GM12865 (cell line): ENCODE measurements at regions not wholly inside any gene's neighbourhood (a gene's known extent, or its start where the extent isn't known, plus 50 kb on each side); places are given as distances from the start of the nearest gene placed in this dataset.
A peak's percentile ranks its signal among the peaks of the same experiment; 100 is the strongest.

ENCODE experiments used
- DNase-seq: peaks from one replicate; pipeline ENCODE4 v3.0.0; 2010; ENCODE audit warnings: low read depth
- H3K4me3 ChIP-seq: 2 replicates; pipeline ENCODE4 v1.5.1; 2011; ENCODE audit warnings: mild to moderate bottlenecking, low read depth, low read length, control low read depth
- TF ChIP-seq, protein P1 (sequence below): IDR thresholded peaks from 2 replicates; pipeline ENCODE4 v1.5.1; 2011; ENCODE audit warnings: low read length, control low read depth, low read depth, inconsistent platforms; ENCODE audit not compliant: insufficient read depth; ENCODE audit errors: missing control alignments

DNA sequence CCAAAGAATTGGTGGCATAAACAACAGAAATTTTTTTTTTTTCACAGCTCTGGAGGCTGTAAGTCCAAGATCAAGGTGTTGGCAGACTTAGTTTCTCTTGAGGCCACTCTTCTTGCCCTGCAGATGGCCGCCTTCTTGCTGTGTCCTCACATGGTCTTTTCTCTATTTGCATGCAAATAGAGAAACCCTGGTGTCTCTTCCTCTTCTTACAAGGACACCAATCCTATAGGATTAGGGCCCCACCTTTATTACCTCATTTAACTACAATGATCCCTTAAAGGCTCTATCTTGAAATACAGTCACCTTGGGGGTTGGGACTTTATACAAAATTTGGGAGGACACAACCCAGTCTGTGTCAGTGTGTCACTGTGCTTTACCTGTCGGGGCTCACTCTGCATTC lies 175.4 kb upstream of the PGRMC2 start:
- H3K4me3 ChIP-seq, result no peak overlapping the region
- no peak for DNase-seq
- TF ChIP-seq, protein P1, sequence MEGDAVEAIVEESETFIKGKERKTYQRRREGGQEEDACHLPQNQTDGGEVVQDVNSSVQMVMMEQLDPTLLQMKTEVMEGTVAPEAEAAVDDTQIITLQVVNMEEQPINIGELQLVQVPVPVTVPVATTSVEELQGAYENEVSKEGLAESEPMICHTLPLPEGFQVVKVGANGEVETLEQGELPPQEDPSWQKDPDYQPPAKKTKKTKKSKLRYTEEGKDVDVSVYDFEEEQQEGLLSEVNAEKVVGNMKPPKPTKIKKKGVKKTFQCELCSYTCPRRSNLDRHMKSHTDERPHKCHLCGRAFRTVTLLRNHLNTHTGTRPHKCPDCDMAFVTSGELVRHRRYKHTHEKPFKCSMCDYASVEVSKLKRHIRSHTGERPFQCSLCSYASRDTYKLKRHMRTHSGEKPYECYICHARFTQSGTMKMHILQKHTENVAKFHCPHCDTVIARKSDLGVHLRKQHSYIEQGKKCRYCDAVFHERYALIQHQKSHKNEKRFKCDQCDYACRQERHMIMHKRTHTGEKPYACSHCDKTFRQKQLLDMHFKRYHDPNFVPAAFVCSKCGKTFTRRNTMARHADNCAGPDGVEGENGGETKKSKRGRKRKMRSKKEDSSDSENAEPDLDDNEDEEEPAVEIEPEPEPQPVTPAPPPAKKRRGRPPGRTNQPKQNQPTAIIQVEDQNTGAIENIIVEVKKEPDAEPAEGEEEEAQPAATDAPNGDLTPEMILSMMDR, result no peak

DNA sequence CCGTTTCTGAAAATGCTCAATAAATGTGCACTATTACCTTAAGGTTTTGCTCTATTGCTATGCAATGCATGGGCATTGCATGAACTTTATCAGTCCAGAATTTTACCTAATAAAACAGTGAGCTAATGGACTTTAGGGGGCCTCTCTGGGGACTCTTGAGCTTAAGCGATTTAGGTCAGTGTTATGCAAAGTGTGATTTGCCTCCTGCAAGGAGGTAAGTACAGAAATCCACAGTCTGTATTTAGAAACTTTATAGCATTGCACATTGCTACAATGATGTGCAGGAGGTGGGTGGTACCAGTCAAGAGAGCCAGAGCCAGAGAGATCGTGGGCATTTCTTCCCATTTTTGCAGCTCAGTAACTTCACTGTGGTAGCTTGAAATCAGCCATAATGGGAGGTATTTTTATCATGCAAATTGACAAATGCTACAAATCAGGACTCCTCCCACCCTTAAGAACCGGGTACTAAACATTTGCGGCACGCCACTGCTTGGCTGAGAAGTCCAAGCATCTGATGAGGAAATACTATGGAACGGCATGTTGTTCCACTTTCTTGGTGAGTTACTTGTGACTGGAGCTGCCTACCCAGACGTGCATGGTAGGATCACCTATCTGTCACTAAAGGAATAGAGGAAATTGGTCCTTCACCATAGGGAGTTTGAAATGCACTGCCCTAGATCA lies 174.6 kb upstream of the PGRMC2 start:
- no peak for DNase-seq
- TF ChIP-seq, protein P1, result no peak
- no peak overlapping the region for H3K4me3 ChIP-seq

DNA sequence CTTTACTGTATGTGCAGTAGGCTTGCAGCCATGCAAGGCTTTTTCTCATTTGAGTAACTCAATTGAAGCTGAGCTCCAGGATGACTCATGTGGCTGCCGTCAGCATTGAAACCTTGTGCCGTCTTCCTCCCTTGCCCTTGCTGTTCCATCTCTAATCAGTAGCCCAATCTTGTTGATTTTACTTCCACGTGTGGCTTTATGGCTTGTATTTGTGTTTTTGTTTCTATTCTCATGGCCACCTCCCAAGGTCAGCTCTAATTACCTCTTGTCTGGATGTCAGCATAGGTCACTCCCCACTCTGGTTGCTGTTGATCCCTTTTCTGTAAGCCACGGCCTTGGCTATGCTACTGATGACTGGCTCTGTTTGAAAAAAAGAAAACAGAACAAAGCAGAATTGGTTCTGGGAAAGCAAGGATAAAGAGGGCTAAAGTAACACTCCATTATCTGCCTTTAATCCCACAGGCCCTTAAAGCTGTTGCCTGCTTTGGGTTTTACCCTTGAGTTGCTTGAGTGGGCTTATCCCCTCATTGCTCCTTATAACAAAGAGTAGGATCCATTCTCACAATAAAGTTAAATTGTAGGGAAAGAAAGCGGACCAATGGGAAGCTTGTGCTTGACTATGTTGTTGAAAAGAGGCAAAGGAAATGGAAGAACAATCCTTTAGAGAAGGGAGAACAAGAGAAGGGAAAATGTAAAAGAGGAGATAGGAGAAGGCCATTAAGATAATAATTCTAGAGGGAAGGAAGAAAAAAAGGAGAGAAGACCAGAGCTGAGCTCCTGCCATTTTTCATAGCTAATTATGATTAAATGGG lies 173.9 kb upstream of the PGRMC2 start:
- peak; percentile 44 for DNase-seq
- H3K4me3 ChIP-seq, result no peak overlapping the region
- TF ChIP-seq, protein P1, result no peak

DNA sequence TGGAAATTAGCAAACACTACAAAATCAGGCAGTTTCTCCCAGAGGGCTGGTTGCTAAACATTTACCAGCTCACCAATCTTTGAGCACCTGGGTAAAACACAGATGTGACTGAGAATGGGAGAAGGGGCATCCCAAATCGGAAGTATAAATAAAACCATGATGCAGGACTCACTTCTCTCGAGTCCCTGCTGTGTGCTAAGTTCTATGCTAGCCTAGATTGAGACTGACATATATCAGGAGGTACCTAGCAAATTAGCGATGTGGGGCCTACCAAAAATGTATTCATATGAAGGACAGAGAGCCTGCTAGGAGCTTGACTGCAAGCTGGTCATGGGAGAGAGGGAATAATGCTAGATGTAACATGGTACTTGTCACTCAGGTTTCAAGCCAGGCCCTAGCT lies 171.9 kb upstream of the PGRMC2 start:
- DNase-seq, result no peak
- TF ChIP-seq, protein P1, result no peak
- no peak overlapping the region for H3K4me3 ChIP-seq

DNA sequence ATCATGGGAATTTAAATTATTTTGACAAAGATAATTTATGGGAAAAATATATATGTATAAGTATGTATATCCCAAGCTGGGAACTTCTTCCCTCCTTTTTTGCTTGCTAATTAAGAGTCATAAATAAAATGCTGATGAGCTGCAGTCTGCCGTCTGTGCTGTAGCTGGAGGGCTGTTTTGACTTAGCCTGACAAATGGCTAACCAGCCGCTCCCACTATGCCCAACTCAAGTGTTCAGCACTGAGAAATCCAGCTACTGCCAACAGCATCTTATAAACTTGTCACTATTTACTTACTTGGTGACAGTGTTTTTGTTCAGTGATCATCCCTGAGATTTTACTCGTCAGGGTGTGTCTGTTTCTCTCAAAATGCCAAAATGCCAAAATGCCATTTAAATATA lies 171.2 kb upstream of the PGRMC2 start:
- H3K4me3 ChIP-seq, result no peak overlapping the region
- TF ChIP-seq, protein P1, result no peak
- DNase-seq, result no peak

DNA sequence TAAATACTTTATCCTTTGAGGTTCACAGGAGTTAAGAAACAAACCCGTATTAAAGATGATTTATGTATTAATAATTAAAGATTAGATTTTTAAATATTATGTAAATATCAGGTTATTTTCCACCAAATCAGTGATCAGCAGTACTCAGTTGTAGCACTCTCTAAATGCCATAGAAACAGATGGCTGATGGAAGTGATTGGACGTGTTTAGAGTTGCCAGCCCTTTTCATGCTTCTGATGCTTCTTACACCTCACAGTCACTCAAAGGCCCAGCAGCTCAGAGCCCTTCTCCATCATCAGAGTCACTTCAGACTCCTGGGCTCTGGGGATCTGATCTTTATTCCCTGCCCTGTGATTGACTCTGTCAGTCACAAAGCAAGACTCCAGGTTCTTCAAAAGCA lies 170.1 kb upstream of the PGRMC2 start:
- no peak for DNase-seq
- no peak overlapping the region for H3K4me3 ChIP-seq
- TF ChIP-seq, protein P1, result no peak

DNA sequence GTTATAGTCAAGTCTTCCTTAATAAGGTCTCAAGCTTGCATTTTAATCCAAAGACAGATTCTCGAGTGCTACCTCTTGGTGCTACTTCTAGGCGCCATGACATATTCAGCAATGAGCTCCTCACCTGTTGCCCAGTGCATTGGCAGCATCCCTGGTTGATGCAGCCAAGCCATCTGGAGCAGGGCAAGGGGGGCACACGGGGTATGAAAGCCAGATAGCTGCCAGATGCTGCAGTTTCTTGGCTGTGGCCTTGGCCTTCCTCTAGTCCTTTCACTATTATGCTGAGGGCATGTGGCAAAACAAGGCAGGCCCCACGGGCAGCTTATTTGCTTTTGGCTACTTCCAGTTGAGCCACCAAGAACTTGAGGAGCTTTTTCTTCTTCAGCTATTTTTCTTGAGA lies 168.6 kb upstream of the PGRMC2 start:
- TF ChIP-seq, protein P1, result no peak
- DNase-seq, result no peak
- no peak overlapping the region for H3K4me3 ChIP-seq
